ENCODE measurements at regions not wholly inside any gene's neighbourhood (a gene's known extent, or its start where the extent isn't known, plus 50 kb on each side); places are given as distances from the start of the nearest gene placed in this dataset.

- DNase-seq (ENCODE audit: extremely low read depth, low read depth) = no peak
- TF ChIP-seq CTCF (IDR thresholded peaks at IDR 0.05; ENCODE audit: low read depth, low read length) = no peak
These were observed 210.3 kb upstream of the RBMS1 start for GRCh38 chr2:160703648-160704585.

GRCh38 chr2:160715428-160715827 is 221.8 kb upstream of the RBMS1 start:
- no peak for TF ChIP-seq CTCF (IDR thresholded peaks at IDR 0.05; ENCODE audit: low read depth, low read length)
- no peak for DNase-seq (ENCODE audit: extremely low read depth, low read depth)

GRCh38 chr2:160719116-160719515 is 225.5 kb upstream of the RBMS1 start:
- DNase-seq (ENCODE audit: extremely low read depth, low read depth) = no peak
- no peak for TF ChIP-seq CTCF (IDR thresholded peaks at IDR 0.05; ENCODE audit: low read depth, low read length)

GRCh38 chr2:160720098-160720497 is 226.5 kb upstream of the RBMS1 start:
- no peak for DNase-seq (ENCODE audit: extremely low read depth, low read depth)
- no peak for TF ChIP-seq CTCF (IDR thresholded peaks at IDR 0.05; ENCODE audit: low read depth, low read length)

- TF ChIP-seq CTCF (IDR thresholded peaks at IDR 0.05; ENCODE audit: low read depth, low read length) = no peak
- DNase-seq (ENCODE audit: extremely low read depth, low read depth) = no peak
These were observed 227.8 kb upstream of the RBMS1 start for GRCh38 chr2:160721089-160722040.

- TF ChIP-seq CTCF (IDR thresholded peaks at IDR 0.05; ENCODE audit: low read depth, low read length) = no peak
- no peak for DNase-seq (ENCODE audit: extremely low read depth, low read depth)
These were observed 232.4 kb upstream of the RBMS1 start for GRCh38 chr2:160726046-160726445.
